GM12891 (cell line): ENCODE measurements at regions not wholly inside any gene's neighbourhood (a gene's known extent, or its start where the extent isn't known, plus 50 kb on each side); places are given as distances from the start of the nearest gene placed in this dataset.

Experiments used
- DNase-seq: peaks from one replicate; pipeline ENCODE4 v3.0.0; 2011; ENCODE audit warnings: low spot score; ENCODE audit not compliant: insufficient read length
- FAIRE-seq: peaks from 2 replicates; lab custom pipeline; 2011; peaks lifted over from hg19 to GRCh38; lab: Jason Lieb, UNC
- PAX5 ChIP-seq: IDR thresholded peaks from 2 replicates; pipeline ENCODE4 v1.6.1; 2011; ENCODE audit warnings: low read length, moderate library complexity, mild to moderate bottlenecking; ENCODE audit not compliant: insufficient read depth, severe bottlenecking
- POLR2A ChIP-seq: IDR thresholded peaks from 2 replicates; pipeline ENCODE4 v1.6.1; 2011; ENCODE audit warnings: low read depth, low read length, control low read depth
- POLR2AphosphoS5 ChIP-seq: IDR thresholded peaks from 2 replicates; pipeline ENCODE4 v1.6.1; 2011; ENCODE audit warnings: low read depth, low read length, control low read depth
- POU2F2 ChIP-seq: IDR thresholded peaks from 2 replicates; pipeline ENCODE4 v1.6.1; 2011; ENCODE audit warnings: low read depth, mild to moderate bottlenecking, control low read depth, low read length, moderate library complexity
- SPI1 ChIP-seq: IDR thresholded peaks from 2 replicates; pipeline ENCODE4 v1.6.1; 2011; ENCODE audit warnings: low read depth, low read length, control low read depth
- TAF1 ChIP-seq: IDR thresholded peaks from 2 replicates; pipeline ENCODE4 v1.6.1; 2011; ENCODE audit warnings: low read depth, low read length, control low read depth

- TF ChIP-seq TAF1: no peak
- no peak for TF ChIP-seq POLR2AphosphoS5
- no peak for TF ChIP-seq POLR2A
- no peak for TF ChIP-seq POU2F2
- no peak for TF ChIP-seq PAX5
- TF ChIP-seq SPI1: no peak
- DNase-seq (no peak), FAIRE-seq (no peak)
These were observed 436.3 kb downstream of the PRDM2 start for GRCh38 chr1:14136152-14136763.

- FAIRE-seq (no peak), DNase-seq (no peak)
- TF ChIP-seq POLR2A: no peak
These were observed 436.9 kb downstream of the PRDM2 start for GRCh38 chr1:14136881-14137280.

GRCh38 chr1:14137411-14138134 is 437.6 kb downstream of the PRDM2 start:
- no peak for FAIRE-seq
- no peak for DNase-seq
- no peak for TF ChIP-seq PAX5
- no peak for TF ChIP-seq POU2F2
- TF ChIP-seq POLR2AphosphoS5: no peak
- no peak for TF ChIP-seq TAF1
- no peak for TF ChIP-seq SPI1

GRCh38 chr1:14138135-14138506 is 438.1 kb downstream of the PRDM2 start:
- no peak for TF ChIP-seq PAX5
- TF ChIP-seq POLR2A: no peak
- no peak for TF ChIP-seq POLR2AphosphoS5
- TF ChIP-seq TAF1: no peak
- TF ChIP-seq POU2F2: no peak
- no peak for TF ChIP-seq SPI1
- FAIRE-seq: no peak
- DNase-seq: no peak

GRCh38 chr1:14138687-14139086 is 438.7 kb downstream of the PRDM2 start:
- DNase-seq (no peak), FAIRE-seq (no peak)
- TF ChIP-seq PAX5: no peak
- TF ChIP-seq POU2F2: no peak
- TF ChIP-seq TAF1: no peak
- no peak for TF ChIP-seq POLR2A
- TF ChIP-seq SPI1: no peak
- no peak for TF ChIP-seq POLR2AphosphoS5

- no peak for TF ChIP-seq POLR2A
- no peak for TF ChIP-seq SPI1
- TF ChIP-seq TAF1: no peak
- no peak for TF ChIP-seq POU2F2
- TF ChIP-seq POLR2AphosphoS5: no peak
- TF ChIP-seq PAX5: no peak
- FAIRE-seq (no peak), DNase-seq (no peak)
These were observed 440.9 kb downstream of the PRDM2 start for GRCh38 chr1:14140831-14141401.

GRCh38 chr1:14141656-14142055 is 441.7 kb downstream of the PRDM2 start:
- TF ChIP-seq SPI1: no peak
- no peak for TF ChIP-seq PAX5
- TF ChIP-seq TAF1: no peak
- TF ChIP-seq POLR2A: no peak
- FAIRE-seq (no peak), DNase-seq (no peak)

- DNase-seq: no peak
- FAIRE-seq: no peak
- TF ChIP-seq POLR2AphosphoS5 (no peak), POU2F2 (no peak), POLR2A (no peak), SPI1 (no peak)
These were observed 442.6 kb downstream of the PRDM2 start for GRCh38 chr1:14142397-14143100.

GRCh38 chr1:14143777-14144176 is 443.8 kb downstream of the PRDM2 start:
- FAIRE-seq: no peak
- DNase-seq: no peak
- TF ChIP-seq PAX5 (no peak), TAF1 (no peak), SPI1 (no peak), POLR2AphosphoS5 (no peak), POU2F2 (no peak)

GRCh38 chr1:14148526-14148925 is 448.5 kb downstream of the PRDM2 start:
- no peak for DNase-seq
- no peak for FAIRE-seq
- TF ChIP-seq POU2F2: no peak
- TF ChIP-seq POLR2A: no peak
- no peak for TF ChIP-seq TAF1
- no peak for TF ChIP-seq SPI1
- no peak for TF ChIP-seq PAX5
- TF ChIP-seq POLR2AphosphoS5: no peak
